ENCODE measurements at regions not wholly inside any gene's neighbourhood (a gene's known extent, or its start where the extent isn't known, plus 50 kb on each side); places are given as distances from the start of the nearest gene placed in this dataset.

DNA sequence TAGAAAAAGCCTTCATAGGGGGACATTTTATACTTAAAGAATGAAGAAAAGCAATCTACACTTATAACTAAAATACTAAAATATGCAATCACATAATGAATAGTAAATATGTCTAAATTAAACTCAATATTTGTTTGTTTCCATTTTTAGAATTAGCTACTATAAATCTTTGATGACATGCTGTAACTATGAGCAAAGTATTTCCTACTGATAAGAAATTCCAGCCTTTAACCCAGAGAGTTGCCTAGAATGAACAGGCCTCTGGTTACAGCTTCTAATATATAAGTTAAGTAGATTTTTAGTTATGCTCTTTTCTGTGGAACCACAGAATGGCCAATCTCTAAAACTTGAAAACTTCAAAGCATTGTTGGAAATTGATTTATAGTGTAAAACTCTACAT lies 1465.6 kb upstream of the ZEB2 start:
- Histone ChIP-seq H3K9me3 (replicated peaks; ENCODE audit: low read length) (no peaks in the 10 kb centered on the region), H3K4me3 (ENCODE audit: low read length) (no peak overlapping the region), H3K27me3 (ENCODE audit: control insufficient read depth, insufficient read depth, low read length) (no peaks in the 10 kb centered on the region), H3K9ac (ENCODE audit: low read depth, low read length) (no peak overlapping the region), H3K4me2 (ENCODE audit: low read length) (no peak overlapping the region), H3K4me1 (ENCODE audit: control insufficient read depth, insufficient read depth, low read length) (no peaks in the 10 kb centered on the region), H3K36me3 (ENCODE audit: insufficient read depth, low read length) (no peaks in the 10 kb centered on the region)

DNA sequence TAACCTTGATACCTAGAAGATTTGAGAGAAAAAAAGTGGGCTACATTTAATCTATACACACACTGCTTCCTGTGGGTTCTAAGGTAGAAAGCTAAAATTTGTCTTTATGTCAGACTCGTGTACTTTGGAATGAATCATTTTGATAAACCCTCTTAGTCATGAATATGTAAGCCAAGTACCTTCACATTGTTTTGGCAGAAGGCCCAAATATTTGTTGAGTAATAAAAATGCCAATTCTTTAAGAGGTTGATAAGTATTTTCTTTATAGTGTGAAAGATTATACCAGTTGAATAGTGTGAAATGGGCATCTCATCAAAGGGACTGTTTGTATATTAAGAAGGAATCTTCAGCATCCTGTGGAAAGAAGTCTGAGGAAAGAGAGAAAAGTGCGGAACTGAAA lies 1464.7 kb upstream of the ZEB2 start:
- Histone ChIP-seq H3K4me2 (ENCODE audit: low read length) (no peak overlapping the region), H3K27me3 (ENCODE audit: control insufficient read depth, insufficient read depth, low read length) (no peaks in the 10 kb centered on the region), H3K36me3 (ENCODE audit: insufficient read depth, low read length) (no peaks in the 10 kb centered on the region), H3K9me3 (replicated peaks; ENCODE audit: low read length) (no peaks in the 10 kb centered on the region), H3K9ac (ENCODE audit: low read depth, low read length) (no peak overlapping the region), H3K4me1 (ENCODE audit: control insufficient read depth, insufficient read depth, low read length) (no peaks in the 10 kb centered on the region), H3K4me3 (ENCODE audit: low read length) (no peak overlapping the region)

DNA sequence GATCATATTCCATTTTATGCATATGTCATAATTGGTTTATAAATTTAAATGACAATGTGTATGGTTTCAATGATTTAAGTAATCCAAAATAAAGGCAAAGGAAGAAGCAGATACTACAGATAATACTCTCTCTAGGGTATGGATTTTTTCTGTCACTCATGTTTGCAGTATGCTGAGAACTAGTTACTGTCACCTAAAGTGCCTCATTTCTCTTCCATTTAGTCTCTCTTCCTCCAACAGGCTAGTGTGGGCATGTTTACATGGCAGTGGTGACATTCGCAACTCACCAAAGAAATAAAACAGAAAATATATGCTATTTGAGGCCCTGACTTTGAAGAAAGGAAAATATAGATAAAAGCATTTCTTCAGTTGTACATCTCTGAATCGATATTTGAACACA lies 1460.4 kb upstream of the ZEB2 start:
- Histone ChIP-seq H3K36me3 (ENCODE audit: insufficient read depth, low read length) (no peaks in the 10 kb centered on the region), H3K4me1 (ENCODE audit: control insufficient read depth, insufficient read depth, low read length) (no peaks in the 10 kb centered on the region), H3K9me3 (replicated peaks; ENCODE audit: low read length) (no peaks in the 10 kb centered on the region), H3K4me2 (ENCODE audit: low read length) (no peak overlapping the region), H3K27me3 (ENCODE audit: control insufficient read depth, insufficient read depth, low read length) (no peaks in the 10 kb centered on the region), H3K9ac (ENCODE audit: low read depth, low read length) (no peak overlapping the region), H3K4me3 (ENCODE audit: low read length) (no peak overlapping the region)

DNA sequence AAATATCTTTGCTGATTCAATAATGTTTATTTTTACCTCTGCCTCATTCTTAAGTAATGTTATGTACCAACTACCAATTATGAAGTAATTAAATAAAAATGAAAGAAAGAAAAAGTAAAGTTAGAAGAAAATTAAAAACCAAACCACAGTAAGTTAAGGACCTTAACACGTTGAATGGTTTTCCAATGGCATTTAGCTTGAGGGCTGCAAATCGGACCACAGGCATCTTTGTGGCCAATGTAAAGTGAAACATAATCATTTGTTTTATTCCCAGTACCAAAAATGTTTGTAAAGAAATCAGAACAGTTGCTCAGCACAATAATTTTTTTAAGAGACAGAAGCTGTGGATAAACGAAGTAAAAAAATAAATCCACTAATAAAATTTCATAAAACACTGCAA lies 1455.5 kb upstream of the ZEB2 start:
- Histone ChIP-seq H3K36me3 (ENCODE audit: insufficient read depth, low read length) (no peaks in the 10 kb centered on the region), H3K4me2 (ENCODE audit: low read length) (no peak overlapping the region), H3K9ac (ENCODE audit: low read depth, low read length) (no peak overlapping the region), H3K4me1 (ENCODE audit: control insufficient read depth, insufficient read depth, low read length) (no peaks in the 10 kb centered on the region), H3K27me3 (ENCODE audit: control insufficient read depth, insufficient read depth, low read length) (no peaks in the 10 kb centered on the region), H3K4me3 (ENCODE audit: low read length) (no peak overlapping the region), H3K9me3 (replicated peaks; ENCODE audit: low read length) (no peaks in the 10 kb centered on the region)

GRCh38 chr2:145961846-145962245 lies 1441.9 kb upstream of the ZEB2 start:
- no peak overlapping the region for H3K9ac ChIP-seq (ENCODE audit: low read depth, low read length)
- H3K27me3 ChIP-seq (ENCODE audit: control insufficient read depth, insufficient read depth, low read length): no peaks in the 10 kb centered on the region
- H3K4me1 ChIP-seq (ENCODE audit: control insufficient read depth, insufficient read depth, low read length): no peaks in the 10 kb centered on the region
- no peak overlapping the region for H3K4me2 ChIP-seq (ENCODE audit: low read length)
- H3K36me3 ChIP-seq (ENCODE audit: insufficient read depth, low read length): no peaks in the 10 kb centered on the region
- no peak overlapping the region for H3K4me3 ChIP-seq (ENCODE audit: low read length)
- no peaks in the 10 kb centered on the region for H3K9me3 ChIP-seq (replicated peaks; ENCODE audit: low read length)

GRCh38 chr2:145960479-145961163 lies 1440.7 kb upstream of the ZEB2 start:
- Histone ChIP-seq H3K9me3 (replicated peaks; ENCODE audit: low read length) (no peaks in the 10 kb centered on the region), H3K27me3 (ENCODE audit: control insufficient read depth, insufficient read depth, low read length) (no peaks in the 10 kb centered on the region), H3K36me3 (ENCODE audit: insufficient read depth, low read length) (no peaks in the 10 kb centered on the region), H3K4me2 (ENCODE audit: low read length) (no peak overlapping the region), H3K4me1 (ENCODE audit: control insufficient read depth, insufficient read depth, low read length) (no peaks in the 10 kb centered on the region), H3K9ac (ENCODE audit: low read depth, low read length) (no peak overlapping the region), H3K4me3 (ENCODE audit: low read length) (no peak overlapping the region)

- H3K36me3 ChIP-seq (ENCODE audit: insufficient read depth, low read length): no peaks in the 10 kb centered on the region
- H3K4me2 ChIP-seq (ENCODE audit: low read length): no peak overlapping the region
- no peaks in the 10 kb centered on the region for H3K9me3 ChIP-seq (replicated peaks; ENCODE audit: low read length)
- H3K4me3 ChIP-seq (ENCODE audit: low read length): no peak overlapping the region
- H3K9ac ChIP-seq (ENCODE audit: low read depth, low read length): no peak overlapping the region
- H3K4me1 ChIP-seq (ENCODE audit: control insufficient read depth, insufficient read depth, low read length): no peaks in the 10 kb centered on the region
- H3K27me3 ChIP-seq (ENCODE audit: control insufficient read depth, insufficient read depth, low read length): no peaks in the 10 kb centered on the region
Observed at GRCh38 chr2:145958611-145959010, 1438.7 kb upstream of the ZEB2 start.

DNA sequence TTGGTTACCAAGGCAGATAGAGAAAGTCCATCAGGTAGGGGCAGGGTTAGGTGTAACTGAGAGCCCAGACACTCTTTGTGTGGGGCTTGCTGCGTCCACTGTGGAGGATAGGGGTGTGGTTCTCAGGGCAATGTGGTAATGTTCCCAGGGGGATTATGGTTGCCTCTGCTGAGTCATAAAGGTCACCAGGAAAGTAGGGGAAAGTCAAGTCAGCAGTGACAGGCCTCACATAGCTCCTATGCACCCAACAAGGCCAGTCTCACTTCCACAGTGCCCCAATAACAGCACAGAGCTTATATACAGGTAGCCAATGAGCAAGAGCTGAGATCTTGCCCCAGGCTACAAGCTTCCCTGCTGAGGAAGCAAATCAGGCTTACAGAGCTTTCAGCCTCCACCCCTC lies 1438.0 kb upstream of the ZEB2 start:
- Histone ChIP-seq H3K4me3 (ENCODE audit: low read length) (no peak overlapping the region), H3K27me3 (ENCODE audit: control insufficient read depth, insufficient read depth, low read length) (no peaks in the 10 kb centered on the region), H3K36me3 (ENCODE audit: insufficient read depth, low read length) (no peaks in the 10 kb centered on the region), H3K4me1 (ENCODE audit: control insufficient read depth, insufficient read depth, low read length) (no peaks in the 10 kb centered on the region), H3K9ac (ENCODE audit: low read depth, low read length) (no peak overlapping the region), H3K4me2 (ENCODE audit: low read length) (no peak overlapping the region), H3K9me3 (replicated peaks; ENCODE audit: low read length) (no peaks in the 10 kb centered on the region)

GRCh38 chr2:145939949-145940348 lies 1420.0 kb upstream of the ZEB2 start:
- no peak overlapping the region for H3K4me2 ChIP-seq (ENCODE audit: low read length)
- H3K4me3 ChIP-seq (ENCODE audit: low read length): no peak overlapping the region
- no peaks in the 10 kb centered on the region for H3K9me3 ChIP-seq (replicated peaks; ENCODE audit: low read length)
- no peaks in the 10 kb centered on the region for H3K4me1 ChIP-seq (ENCODE audit: control insufficient read depth, insufficient read depth, low read length)
- H3K9ac ChIP-seq (ENCODE audit: low read depth, low read length): no peak overlapping the region
- no peaks in the 10 kb centered on the region for H3K27me3 ChIP-seq (ENCODE audit: control insufficient read depth, insufficient read depth, low read length)
- H3K36me3 ChIP-seq (ENCODE audit: insufficient read depth, low read length): no peaks in the 10 kb centered on the region

DNA sequence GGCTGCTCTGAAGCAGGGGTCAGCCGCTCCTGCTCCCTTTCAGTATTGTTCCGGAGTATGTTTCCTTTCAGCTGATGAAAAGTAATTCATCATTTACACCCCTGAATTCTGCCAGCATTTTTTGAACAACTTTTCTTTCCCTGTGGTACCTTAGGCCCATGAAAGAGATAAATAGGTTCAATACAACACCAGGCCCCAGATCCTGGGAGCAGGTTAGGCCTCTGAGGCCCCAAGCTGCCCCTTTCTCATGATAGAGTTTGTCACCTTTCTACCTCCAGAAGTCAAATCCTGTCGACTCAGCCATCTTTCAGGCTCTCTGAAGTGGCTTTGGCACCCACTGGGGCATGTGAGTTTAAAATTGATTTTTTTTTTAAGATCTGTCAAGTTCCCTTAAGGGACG lies 1415.1 kb upstream of the ZEB2 start:
- Histone ChIP-seq H3K9ac (ENCODE audit: low read depth, low read length) (no peak overlapping the region), H3K27me3 (ENCODE audit: control insufficient read depth, insufficient read depth, low read length) (no peaks in the 10 kb centered on the region), H3K36me3 (ENCODE audit: insufficient read depth, low read length) (no peaks in the 10 kb centered on the region), H3K4me2 (ENCODE audit: low read length) (no peak overlapping the region), H3K4me1 (ENCODE audit: control insufficient read depth, insufficient read depth, low read length) (no peaks in the 10 kb centered on the region), H3K9me3 (replicated peaks; ENCODE audit: low read length) (no peaks in the 10 kb centered on the region), H3K4me3 (ENCODE audit: low read length) (no peak overlapping the region)

DNA sequence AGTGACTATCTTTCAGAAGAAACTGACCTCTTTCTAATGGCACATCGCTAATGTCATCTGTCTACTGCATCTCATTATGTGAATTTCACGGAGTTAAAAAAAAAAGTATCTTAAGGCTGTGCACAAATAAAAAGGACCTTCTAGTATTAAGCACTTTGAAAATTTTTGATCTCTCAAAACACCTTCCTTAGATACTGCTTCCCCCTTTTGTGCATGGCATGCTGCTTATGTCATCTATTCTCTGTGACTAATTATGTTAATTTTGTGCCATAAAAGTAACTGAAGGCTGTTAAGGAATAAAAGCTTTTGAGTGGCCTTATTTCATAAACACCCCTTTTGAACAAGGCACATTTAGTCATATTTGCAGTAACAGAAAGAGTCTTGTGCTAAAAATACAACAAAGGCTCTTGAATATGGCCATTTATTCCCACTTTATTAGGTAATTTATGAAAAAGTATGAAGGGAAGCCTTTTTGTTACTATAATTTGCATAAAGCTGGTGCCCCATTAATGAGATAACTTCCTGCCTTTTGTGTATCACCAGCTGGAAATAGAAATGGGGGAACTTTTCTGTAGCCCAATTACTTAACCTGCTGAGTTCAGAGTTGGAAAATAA lies 1412.0 kb upstream of the ZEB2 start:
- Histone ChIP-seq H3K27me3 (ENCODE audit: control insufficient read depth, insufficient read depth, low read length) (no peaks in the 10 kb centered on the region), H3K9ac (ENCODE audit: low read depth, low read length) (no peak overlapping the region), H3K36me3 (ENCODE audit: insufficient read depth, low read length) (no peaks in the 10 kb centered on the region), H3K4me1 (ENCODE audit: control insufficient read depth, insufficient read depth, low read length) (no peaks in the 10 kb centered on the region), H3K9me3 (replicated peaks; ENCODE audit: low read length) (no peaks in the 10 kb centered on the region), H3K4me3 (ENCODE audit: low read length) (no peak overlapping the region), H3K4me2 (ENCODE audit: low read length) (no peak overlapping the region)

- no peaks in the 10 kb centered on the region for H3K4me1 ChIP-seq (ENCODE audit: control insufficient read depth, insufficient read depth, low read length)
- H3K4me2 ChIP-seq (ENCODE audit: low read length): no peak overlapping the region
- no peaks in the 10 kb centered on the region for H3K9me3 ChIP-seq (replicated peaks; ENCODE audit: low read length)
- no peaks in the 10 kb centered on the region for H3K36me3 ChIP-seq (ENCODE audit: insufficient read depth, low read length)
- H3K4me3 ChIP-seq (ENCODE audit: low read length): no peak overlapping the region
- no peaks in the 10 kb centered on the region for H3K27me3 ChIP-seq (ENCODE audit: control insufficient read depth, insufficient read depth, low read length)
- H3K9ac ChIP-seq (ENCODE audit: low read depth, low read length): no peak overlapping the region
Observed at GRCh38 chr2:145930318-145930717, 1410.4 kb upstream of the ZEB2 start.

Data from skeletal muscle satellite cell (primary cell).